Fibroblast of upper back skin (primary cell): ENCODE measurements at regions not wholly inside any gene's neighbourhood (a gene's known extent, or its start where the extent isn't known, plus 50 kb on each side); places are given as distances from the start of the nearest gene placed in this dataset.
"Not testable (repeated sequence)": the region's sequence is repeated elsewhere in the genome, so short reads cannot be mapped to it uniquely, and the experiment has no call there.

ENCODE experiments used
- DNase-seq: peaks from one replicate; pipeline ENCODE4 v3.0.0-alpha.2; 2013

GRCh38 chr2:65779021-65779420 lies 346.6 kb upstream of the SPRED2 start:
- DNase-seq, result no peak

- DNase-seq, result no peak
Measured at GRCh38 chr2:65778137-65778536, 345.7 kb upstream of the SPRED2 start.

GRCh38 chr2:65775839-65776238 lies 343.4 kb upstream of the SPRED2 start:
- peak; percentile 6 for DNase-seq

- DNase-seq, result no peak
Measured at GRCh38 chr2:65767946-65768345, 335.5 kb upstream of the SPRED2 start.

GRCh38 chr2:65766768-65767267 lies 334.4 kb upstream of the SPRED2 start:
- DNase-seq, result no peak

GRCh38 chr2:65765376-65765775 lies 333.0 kb upstream of the SPRED2 start:
- DNase-seq, result no peak

GRCh38 chr2:65762068-65762467 lies 329.7 kb upstream of the SPRED2 start:
- DNase-seq, result no peak

- DNase-seq, result no peak
Measured at GRCh38 chr2:65754219-65754618, 321.8 kb upstream of the SPRED2 start.

- DNase-seq, result no peak
Measured at GRCh38 chr2:65751408-65751807, 319.0 kb upstream of the SPRED2 start.

- peak; percentile 51 for DNase-seq
Measured at GRCh38 chr2:65749545-65749944, 317.1 kb upstream of the SPRED2 start.

- DNase-seq, result not testable (repeated sequence)
Measured at GRCh38 chr2:65747875-65748274, 315.5 kb upstream of the SPRED2 start.

GRCh38 chr2:65746931-65747675 lies 314.7 kb upstream of the SPRED2 start:
- no peak for DNase-seq

GRCh38 chr2:65744477-65745200 lies 312.2 kb upstream of the SPRED2 start:
- DNase-seq, result no peak

GRCh38 chr2:65742977-65743376 lies 310.6 kb upstream of the SPRED2 start:
- no peak for DNase-seq

GRCh38 chr2:65739927-65740326 lies 307.5 kb upstream of the SPRED2 start:
- no peak for DNase-seq

- DNase-seq, result no peak
Measured at GRCh38 chr2:65737452-65738011, 305.1 kb upstream of the SPRED2 start.

GRCh38 chr2:65731476-65731875 lies 299.1 kb upstream of the SPRED2 start:
- no peak for DNase-seq

GRCh38 chr2:65730186-65730585 lies 297.8 kb upstream of the SPRED2 start:
- DNase-seq, result no peak

- DNase-seq, result no peak
Measured at GRCh38 chr2:65729246-65729645, 296.8 kb upstream of the SPRED2 start.

GRCh38 chr2:65728477-65729180 lies 296.2 kb upstream of the SPRED2 start:
- no peak for DNase-seq

- no peak for DNase-seq
Measured at GRCh38 chr2:65727816-65728215, 295.4 kb upstream of the SPRED2 start.

- no peak for DNase-seq
Measured at GRCh38 chr2:65727381-65727780, 295.0 kb upstream of the SPRED2 start.

- DNase-seq, result no peak
Measured at GRCh38 chr2:65724752-65725151, 292.4 kb upstream of the SPRED2 start.
